ENCODE measurements at regions not wholly inside any gene's neighbourhood (a gene's known extent, or its start where the extent isn't known, plus 50 kb on each side); places are given as distances from the start of the nearest gene placed in this dataset.

DNA sequence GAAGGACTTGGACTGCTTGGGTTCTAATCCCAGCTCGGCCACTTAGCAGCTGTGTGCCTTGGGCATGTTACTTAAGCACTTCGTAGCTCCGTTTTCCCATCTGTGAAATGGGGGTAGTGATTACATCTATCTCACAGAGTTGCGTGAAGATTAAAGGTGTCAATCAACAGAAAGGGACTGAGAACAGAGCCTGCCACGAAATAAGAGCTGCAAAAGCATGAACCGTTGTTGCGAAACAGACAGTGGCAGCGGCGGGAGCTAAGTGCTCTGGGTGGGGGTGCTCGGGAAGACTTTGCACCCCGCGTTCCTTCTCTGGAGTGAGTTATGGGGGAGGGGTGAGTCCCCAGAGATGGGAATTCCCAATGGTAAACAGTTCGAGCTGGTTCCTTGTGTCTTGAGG, 79.6 kb upstream of the LHX1 start (continued):
- TF ChIP-seq, protein P1, sequence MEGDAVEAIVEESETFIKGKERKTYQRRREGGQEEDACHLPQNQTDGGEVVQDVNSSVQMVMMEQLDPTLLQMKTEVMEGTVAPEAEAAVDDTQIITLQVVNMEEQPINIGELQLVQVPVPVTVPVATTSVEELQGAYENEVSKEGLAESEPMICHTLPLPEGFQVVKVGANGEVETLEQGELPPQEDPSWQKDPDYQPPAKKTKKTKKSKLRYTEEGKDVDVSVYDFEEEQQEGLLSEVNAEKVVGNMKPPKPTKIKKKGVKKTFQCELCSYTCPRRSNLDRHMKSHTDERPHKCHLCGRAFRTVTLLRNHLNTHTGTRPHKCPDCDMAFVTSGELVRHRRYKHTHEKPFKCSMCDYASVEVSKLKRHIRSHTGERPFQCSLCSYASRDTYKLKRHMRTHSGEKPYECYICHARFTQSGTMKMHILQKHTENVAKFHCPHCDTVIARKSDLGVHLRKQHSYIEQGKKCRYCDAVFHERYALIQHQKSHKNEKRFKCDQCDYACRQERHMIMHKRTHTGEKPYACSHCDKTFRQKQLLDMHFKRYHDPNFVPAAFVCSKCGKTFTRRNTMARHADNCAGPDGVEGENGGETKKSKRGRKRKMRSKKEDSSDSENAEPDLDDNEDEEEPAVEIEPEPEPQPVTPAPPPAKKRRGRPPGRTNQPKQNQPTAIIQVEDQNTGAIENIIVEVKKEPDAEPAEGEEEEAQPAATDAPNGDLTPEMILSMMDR (conservative IDR thresholded peaks at IDR 0.05; ENCODE audit: low read depth in 2 of 2), result no peak
- TF ChIP-seq, protein P2, sequence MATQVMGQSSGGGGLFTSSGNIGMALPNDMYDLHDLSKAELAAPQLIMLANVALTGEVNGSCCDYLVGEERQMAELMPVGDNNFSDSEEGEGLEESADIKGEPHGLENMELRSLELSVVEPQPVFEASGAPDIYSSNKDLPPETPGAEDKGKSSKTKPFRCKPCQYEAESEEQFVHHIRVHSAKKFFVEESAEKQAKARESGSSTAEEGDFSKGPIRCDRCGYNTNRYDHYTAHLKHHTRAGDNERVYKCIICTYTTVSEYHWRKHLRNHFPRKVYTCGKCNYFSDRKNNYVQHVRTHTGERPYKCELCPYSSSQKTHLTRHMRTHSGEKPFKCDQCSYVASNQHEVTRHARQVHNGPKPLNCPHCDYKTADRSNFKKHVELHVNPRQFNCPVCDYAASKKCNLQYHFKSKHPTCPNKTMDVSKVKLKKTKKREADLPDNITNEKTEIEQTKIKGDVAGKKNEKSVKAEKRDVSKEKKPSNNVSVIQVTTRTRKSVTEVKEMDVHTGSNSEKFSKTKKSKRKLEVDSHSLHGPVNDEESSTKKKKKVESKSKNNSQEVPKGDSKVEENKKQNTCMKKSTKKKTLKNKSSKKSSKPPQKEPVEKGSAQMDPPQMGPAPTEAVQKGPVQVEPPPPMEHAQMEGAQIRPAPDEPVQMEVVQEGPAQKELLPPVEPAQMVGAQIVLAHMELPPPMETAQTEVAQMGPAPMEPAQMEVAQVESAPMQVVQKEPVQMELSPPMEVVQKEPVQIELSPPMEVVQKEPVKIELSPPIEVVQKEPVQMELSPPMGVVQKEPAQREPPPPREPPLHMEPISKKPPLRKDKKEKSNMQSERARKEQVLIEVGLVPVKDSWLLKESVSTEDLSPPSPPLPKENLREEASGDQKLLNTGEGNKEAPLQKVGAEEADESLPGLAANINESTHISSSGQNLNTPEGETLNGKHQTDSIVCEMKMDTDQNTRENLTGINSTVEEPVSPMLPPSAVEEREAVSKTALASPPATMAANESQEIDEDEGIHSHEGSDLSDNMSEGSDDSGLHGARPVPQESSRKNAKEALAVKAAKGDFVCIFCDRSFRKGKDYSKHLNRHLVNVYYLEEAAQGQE (IDR thresholded peaks at IDR 0.05; ENCODE audit: unreplicated experiment), result no peak
- TF ChIP-seq STAT1 (IDR thresholded peaks at IDR 0.05; ENCODE audit: unreplicated experiment), result no peak

- Mint-ChIP-seq H3K27me3 (ENCODE audit: insufficient read depth, low read depth, poor library complexity) (peaks cover 9% of the 10 kb centered on the region), H3K9me3 (no peaks in the 10 kb centered on the region; the same call in 2 of the 3 replicates), H3K4me1 (peaks cover 21% of the 10 kb centered on the region), H3K4me3 (no peak overlapping the region), H3K27ac (no peak overlapping the region), H3K36me3 (ENCODE audit: low read depth) (no peaks in the 10 kb centered on the region)
- H3F3A ChIP-seq (replicated peaks; ENCODE audit: low read depth), result no peaks in the 10 kb centered on the region
- no peaks in the 10 kb centered on the region for H3K27me3 ChIP-seq (ENCODE audit: insufficient read depth)
- DNase-seq (ENCODE audit: low spot score), result no peak
- H3K79me2 ChIP-seq (replicated peaks; ENCODE audit: insufficient read depth), result no peaks in the 10 kb centered on the region
- no peaks in the 10 kb centered on the region for H3K9me2 ChIP-seq (ENCODE audit: insufficient read depth)
- no peaks in the 10 kb centered on the region for H3K36me3 ChIP-seq (ENCODE audit: insufficient read depth)
- no peak overlapping the region for H2AFZ ChIP-seq
- no peak overlapping the region for H3K27ac ChIP-seq (ENCODE audit: low read depth)
- H4K20me1 ChIP-seq (replicated peaks; ENCODE audit: insufficient read depth), result no peaks in the 10 kb centered on the region
- H3K4me3 ChIP-seq, result no peak overlapping the region
- H3K4me2 ChIP-seq, result no peak overlapping the region
- H3K4me1 ChIP-seq (ENCODE audit: insufficient read depth), result peaks cover 5% of the 10 kb centered on the region
- ATAC-seq, result no peak
- no peak for TF ChIP-seq CREB1 (CRISPR knock-in tag; IDR thresholded peaks at IDR 0.05; ENCODE audit: low read depth)
- TF ChIP-seq, protein P1 (conservative IDR thresholded peaks at IDR 0.05; ENCODE audit: low read depth in 2 of 2), result no peak
- no peak for TF ChIP-seq NANOG (IDR thresholded peaks at IDR 0.05; ENCODE audit: borderline replicate concordance)
- no peak for TF ChIP-seq JUNB (IDR thresholded peaks at IDR 0.05; ENCODE audit: unreplicated experiment)
- TF ChIP-seq, protein P3, sequence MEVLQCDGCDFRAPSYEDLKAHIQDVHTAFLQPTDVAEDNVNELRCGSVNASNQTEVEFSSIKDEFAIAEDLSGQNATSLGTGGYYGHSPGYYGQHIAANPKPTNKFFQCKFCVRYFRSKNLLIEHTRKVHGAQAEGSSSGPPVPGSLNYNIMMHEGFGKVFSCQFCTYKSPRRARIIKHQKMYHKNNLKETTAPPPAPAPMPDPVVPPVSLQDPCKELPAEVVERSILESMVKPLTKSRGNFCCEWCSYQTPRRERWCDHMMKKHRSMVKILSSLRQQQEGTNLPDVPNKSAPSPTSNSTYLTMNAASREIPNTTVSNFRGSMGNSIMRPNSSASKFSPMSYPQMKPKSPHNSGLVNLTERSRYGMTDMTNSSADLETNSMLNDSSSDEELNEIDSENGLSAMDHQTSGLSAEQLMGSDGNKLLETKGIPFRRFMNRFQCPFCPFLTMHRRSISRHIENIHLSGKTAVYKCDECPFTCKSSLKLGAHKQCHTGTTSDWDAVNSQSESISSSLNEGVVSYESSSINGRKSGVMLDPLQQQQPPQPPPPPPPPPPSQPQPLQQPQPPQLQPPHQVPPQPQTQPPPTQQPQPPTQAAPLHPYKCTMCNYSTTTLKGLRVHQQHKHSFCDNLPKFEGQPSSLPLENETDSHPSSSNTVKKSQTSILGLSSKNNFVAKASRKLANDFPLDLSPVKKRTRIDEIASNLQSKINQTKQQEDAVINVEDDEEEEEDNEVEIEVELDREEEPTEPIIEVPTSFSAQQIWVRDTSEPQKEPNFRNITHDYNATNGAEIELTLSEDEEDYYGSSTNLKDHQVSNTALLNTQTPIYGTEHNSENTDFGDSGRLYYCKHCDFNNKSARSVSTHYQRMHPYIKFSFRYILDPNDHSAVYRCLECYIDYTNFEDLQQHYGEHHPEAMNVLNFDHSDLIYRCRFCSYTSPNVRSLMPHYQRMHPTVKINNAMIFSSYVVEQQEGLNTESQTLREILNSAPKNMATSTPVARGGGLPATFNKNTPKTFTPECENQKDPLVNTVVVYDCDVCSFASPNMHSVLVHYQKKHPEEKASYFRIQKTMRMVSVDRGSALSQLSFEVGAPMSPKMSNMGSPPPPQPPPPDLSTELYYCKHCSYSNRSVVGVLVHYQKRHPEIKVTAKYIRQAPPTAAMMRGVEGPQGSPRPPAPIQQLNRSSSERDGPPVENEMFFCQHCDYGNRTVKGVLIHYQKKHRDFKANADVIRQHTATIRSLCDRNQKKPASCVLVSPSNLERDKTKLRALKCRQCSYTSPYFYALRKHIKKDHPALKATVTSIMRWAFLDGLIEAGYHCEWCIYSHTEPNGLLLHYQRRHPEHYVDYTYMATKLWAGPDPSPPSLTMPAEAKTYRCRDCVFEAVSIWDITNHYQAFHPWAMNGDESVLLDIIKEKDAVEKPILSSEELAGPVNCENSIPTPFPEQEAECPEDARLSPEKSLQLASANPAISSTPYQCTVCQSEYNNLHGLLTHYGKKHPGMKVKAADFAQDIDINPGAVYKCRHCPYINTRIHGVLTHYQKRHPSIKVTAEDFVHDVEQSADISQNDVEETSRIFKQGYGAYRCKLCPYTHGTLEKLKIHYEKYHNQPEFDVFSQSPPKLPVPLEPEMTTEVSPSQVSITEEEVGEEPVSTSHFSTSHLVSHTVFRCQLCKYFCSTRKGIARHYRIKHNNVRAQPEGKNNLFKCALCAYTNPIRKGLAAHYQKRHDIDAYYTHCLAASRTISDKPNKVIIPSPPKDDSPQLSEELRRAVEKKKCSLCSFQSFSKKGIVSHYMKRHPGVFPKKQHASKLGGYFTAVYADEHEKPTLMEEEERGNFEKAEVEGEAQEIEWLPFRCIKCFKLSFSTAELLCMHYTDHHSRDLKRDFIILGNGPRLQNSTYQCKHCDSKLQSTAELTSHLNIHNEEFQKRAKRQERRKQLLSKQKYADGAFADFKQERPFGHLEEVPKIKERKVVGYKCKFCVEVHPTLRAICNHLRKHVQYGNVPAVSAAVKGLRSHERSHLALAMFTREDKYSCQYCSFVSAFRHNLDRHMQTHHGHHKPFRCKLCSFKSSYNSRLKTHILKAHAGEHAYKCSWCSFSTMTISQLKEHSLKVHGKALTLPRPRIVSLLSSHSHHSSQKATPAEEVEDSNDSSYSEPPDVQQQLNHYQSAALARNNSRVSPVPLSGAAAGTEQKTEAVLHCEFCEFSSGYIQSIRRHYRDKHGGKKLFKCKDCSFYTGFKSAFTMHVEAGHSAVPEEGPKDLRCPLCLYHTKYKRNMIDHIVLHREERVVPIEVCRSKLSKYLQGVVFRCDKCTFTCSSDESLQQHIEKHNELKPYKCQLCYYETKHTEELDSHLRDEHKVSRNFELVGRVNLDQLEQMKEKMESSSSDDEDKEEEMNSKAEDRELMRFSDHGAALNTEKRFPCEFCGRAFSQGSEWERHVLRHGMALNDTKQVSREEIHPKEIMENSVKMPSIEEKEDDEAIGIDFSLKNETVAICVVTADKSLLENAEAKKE (CRISPR knock-in tag; IDR thresholded peaks at IDR 0.05), result no peak
- TF ChIP-seq STAT1 (IDR thresholded peaks at IDR 0.05; ENCODE audit: unreplicated experiment), result no peak
These were observed 78.9 kb upstream of the LHX1 start for GRCh38 chr17:36858119-36859002.

Data from GM23338 (cell line).